Upper lobe of left lung (tissue), 4 donors: ENCODE measurements at regions not wholly inside any gene's neighbourhood (a gene's known extent, or its start where the extent isn't known, plus 50 kb on each side); places are given as distances from the start of the nearest gene placed in this dataset.

Experiments
- EP300 ChIP-seq, 4 donors: sonication (generic); formaldehyde crosslinking; IDR thresholded peaks; one replicate each; pipeline ENCODE4 v1.5.1; 2017; ENCODE audit warnings: antibody characterized with exemption in 4 of 4, control low read depth in 2 of 4
- POLR2A ChIP-seq, 4 donors: fragments of 450-650 bp; IDR thresholded peaks; one replicate each; pipeline ENCODE4 v1.5.1; 2016 to 2017; ENCODE audit warnings: antibody characterized with exemption in 4 of 4, mild to moderate bottlenecking in 2 of 4
- POLR2AphosphoS5 ChIP-seq, 2 donors: sonication (generic); formaldehyde crosslinking; IDR thresholded peaks; one replicate each; pipeline ENCODE4 v1.5.1; 2017; ENCODE audit warnings: antibody characterized with exemption in 2 of 2
- TF ChIP-seq, protein P1 (sequence below), 6 experiments: fragments of 450-650 bp in 4 of 6; fragments of 200-600 bp in 2 of 6; sonication (generic) in 2 of 6; IDR thresholded peaks; one replicate each; pipeline ENCODE4 v1.5.1; 2016 to 2019; ENCODE audit warnings: antibody characterized with exemption in 6 of 6

DNA sequence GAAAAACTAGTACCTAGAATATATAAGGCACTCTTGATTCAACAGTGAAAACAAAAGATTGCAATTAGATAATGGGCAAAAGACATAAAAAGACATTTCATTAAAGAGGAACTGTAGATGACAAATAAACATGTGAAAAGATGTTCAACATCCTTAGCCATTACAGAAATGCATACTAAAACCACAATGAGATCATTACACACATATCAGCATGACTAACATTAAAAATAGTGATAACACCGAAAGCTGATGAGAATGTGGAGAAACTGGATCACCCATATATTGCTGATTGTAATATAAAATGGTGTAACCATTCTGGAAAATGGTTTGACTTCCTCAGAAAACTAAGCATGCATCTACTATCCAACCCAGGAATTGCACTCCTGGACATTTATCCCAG is 340.3 kb downstream of the SEC16B start:
- TF ChIP-seq, protein P1, sequence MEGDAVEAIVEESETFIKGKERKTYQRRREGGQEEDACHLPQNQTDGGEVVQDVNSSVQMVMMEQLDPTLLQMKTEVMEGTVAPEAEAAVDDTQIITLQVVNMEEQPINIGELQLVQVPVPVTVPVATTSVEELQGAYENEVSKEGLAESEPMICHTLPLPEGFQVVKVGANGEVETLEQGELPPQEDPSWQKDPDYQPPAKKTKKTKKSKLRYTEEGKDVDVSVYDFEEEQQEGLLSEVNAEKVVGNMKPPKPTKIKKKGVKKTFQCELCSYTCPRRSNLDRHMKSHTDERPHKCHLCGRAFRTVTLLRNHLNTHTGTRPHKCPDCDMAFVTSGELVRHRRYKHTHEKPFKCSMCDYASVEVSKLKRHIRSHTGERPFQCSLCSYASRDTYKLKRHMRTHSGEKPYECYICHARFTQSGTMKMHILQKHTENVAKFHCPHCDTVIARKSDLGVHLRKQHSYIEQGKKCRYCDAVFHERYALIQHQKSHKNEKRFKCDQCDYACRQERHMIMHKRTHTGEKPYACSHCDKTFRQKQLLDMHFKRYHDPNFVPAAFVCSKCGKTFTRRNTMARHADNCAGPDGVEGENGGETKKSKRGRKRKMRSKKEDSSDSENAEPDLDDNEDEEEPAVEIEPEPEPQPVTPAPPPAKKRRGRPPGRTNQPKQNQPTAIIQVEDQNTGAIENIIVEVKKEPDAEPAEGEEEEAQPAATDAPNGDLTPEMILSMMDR (IDR thresholded peaks at IDR 0.05): no peak
- TF ChIP-seq POLR2A (IDR thresholded peaks at IDR 0.05): no peak
- TF ChIP-seq POLR2AphosphoS5 (IDR thresholded peaks at IDR 0.05): no peak
- no peak for TF ChIP-seq EP300 (IDR thresholded peaks at IDR 0.05)
